RPMI8226 (cell line): ENCODE measurements at regions not wholly inside any gene's neighbourhood (a gene's known extent, or its start where the extent isn't known, plus 50 kb on each side); places are given as distances from the start of the nearest gene placed in this dataset.

Experiments
- DNase-seq: peaks from one replicate; pipeline ENCODE4 v3.0.0-alpha.2; 2015

DNA sequence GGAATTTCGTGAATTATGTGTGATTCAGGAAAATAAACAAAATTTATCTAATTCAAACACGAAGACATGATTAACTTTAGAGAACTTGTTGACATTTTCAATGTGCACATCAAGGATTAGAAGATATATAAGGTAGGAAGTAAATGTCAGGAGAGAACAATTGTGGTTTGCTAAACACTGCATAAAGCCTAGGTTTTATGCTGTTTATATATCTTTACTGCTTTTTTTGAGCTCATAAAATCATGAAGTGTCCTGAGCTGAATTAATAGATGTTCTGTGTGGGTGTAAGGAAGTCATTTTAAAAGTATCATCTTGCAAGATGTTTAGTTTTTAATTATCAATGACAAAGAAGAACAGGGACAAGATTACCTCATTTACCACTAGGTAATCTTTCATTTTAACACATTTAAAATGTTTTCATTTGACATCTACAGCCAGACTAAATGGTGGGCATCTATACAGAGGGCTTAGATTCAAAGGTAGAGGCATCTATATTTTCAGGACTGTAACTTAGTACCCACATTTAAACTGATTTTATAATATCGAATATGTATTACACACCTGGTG, 382.8 kb downstream of the ADAMTS20 start:
- DNase-seq = no peak

- DNase-seq = no peak
Observed at GRCh38 chr12:43167691-43168090, 384.3 kb downstream of the ADAMTS20 start.

GRCh38 chr12:43165351-43165750, 386.7 kb downstream of the ADAMTS20 start:
- DNase-seq = no peak

DNA sequence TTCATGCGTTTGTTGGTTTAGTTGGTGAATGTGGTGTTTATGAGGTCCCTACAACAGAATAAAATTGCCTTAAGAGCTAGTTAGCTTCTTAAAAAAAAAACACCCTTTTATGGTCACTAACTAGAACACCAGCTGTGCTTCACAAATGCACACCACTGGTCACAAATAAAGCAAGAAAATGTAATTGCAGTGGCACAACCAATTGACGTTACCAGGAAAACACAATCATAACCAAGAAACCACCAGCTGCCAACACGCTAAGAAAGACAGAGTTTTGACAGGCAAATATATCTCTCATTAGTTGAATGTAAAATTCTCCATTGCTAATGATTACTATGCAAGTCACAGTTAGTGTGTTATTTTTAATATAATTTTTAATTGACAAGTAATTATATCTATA, 389.9 kb downstream of the ADAMTS20 start:
- no peak for DNase-seq

GRCh38 chr12:43159506-43159905, 392.5 kb downstream of the ADAMTS20 start:
- no peak for DNase-seq

DNA sequence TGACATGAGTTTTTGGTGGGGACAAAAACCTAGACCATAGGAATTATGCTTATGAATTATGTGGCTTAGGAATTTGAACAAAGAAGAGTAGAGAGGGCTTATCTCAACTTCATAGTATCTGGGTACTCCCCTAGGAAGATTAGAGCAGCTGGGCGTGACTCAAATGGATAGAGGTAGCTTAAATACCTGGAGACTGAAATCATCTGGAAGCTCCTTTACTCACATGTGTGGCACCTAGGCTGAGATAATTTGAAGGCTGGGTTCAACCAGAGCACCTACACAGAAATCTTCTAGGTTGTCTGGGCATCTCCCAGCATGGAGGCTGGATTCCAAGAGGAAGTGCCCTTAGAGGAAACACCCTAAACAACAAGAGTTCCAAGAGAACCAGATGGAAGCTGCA, 393.9 kb downstream of the ADAMTS20 start:
- DNase-seq = no peak

DNA sequence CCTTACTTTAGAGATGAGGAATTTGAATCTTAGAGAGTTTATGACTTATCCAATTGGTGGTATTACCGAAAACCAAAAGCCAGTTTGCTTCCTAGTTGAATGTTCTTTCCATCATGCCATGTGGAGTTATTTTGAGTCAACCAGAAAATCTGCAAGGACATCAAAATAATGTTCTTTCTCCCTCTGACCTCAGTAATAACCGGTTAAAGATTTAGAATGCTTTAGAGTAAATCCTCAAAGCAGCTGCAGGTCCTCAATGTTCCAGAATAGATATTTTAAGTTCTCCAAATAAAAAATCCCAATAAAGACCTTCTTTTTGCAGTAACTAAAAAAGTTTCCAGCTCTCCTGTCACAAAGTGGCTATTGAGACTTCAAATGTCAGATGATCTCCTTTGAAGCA, 396.6 kb downstream of the ADAMTS20 start:
- no peak for DNase-seq

DNA sequence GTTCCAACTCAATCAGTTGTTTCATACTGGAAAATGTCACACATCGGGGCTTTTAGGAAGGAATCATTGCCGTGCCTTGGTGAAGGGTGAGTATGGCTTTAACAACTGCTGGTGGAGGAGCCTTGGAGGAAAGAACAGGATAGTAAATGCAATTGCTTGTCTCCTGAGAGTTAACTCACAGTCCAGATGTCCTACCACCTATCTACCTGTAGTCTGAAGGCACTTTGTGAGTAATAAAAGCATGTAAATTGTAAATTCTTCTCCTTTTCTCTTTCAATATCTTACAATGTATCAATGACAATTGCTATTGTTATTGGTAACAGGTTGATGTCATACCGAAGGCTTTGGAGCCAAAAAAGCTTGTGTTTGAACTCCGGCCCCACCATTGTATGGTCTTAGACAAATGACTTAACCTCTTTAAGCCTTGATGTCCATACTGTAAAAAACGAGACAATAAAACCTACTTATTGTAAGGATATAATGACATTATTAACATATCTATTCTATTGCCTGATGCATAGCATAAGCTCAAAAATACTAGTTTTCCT, 397.4 kb downstream of the ADAMTS20 start:
- DNase-seq = no peak

- DNase-seq = no peak
Observed at GRCh38 chr12:43151441-43151981, 400.5 kb downstream of the ADAMTS20 start.

- no peak for DNase-seq
Observed at GRCh38 chr12:43148691-43149090, 403.3 kb downstream of the ADAMTS20 start.

GRCh38 chr12:43147878-43148277, 404.1 kb downstream of the ADAMTS20 start:
- no peak for DNase-seq

DNA sequence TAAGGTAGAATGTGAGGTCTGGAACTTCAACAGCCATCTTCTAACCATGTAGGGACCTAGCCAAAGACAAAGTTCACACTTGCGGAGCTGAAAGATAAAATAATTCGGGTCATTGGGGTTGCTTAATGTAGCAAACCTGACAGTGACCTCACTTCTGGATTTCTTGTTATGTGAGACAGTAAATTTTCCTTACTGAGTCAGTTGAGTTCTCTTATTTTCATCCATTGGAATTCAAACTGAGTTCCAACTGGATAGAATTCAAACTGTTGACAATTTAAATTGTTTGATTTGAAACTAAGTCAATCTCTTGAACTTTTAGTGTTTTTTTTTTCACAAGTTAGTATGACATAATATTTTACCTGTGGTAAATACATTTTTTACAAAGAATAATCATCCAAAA, 406.5 kb downstream of the ADAMTS20 start:
- no peak for DNase-seq

GRCh38 chr12:43143278-43143677, 408.7 kb downstream of the ADAMTS20 start:
- DNase-seq = no peak

GRCh38 chr12:43132291-43132690, 419.7 kb downstream of the ADAMTS20 start:
- no peak for DNase-seq

- DNase-seq = no peak
Observed at GRCh38 chr12:43131301-43131700, 420.7 kb downstream of the ADAMTS20 start.

- no peak for DNase-seq
Observed at GRCh38 chr12:43127886-43128549, 424.0 kb downstream of the ADAMTS20 start.

DNA sequence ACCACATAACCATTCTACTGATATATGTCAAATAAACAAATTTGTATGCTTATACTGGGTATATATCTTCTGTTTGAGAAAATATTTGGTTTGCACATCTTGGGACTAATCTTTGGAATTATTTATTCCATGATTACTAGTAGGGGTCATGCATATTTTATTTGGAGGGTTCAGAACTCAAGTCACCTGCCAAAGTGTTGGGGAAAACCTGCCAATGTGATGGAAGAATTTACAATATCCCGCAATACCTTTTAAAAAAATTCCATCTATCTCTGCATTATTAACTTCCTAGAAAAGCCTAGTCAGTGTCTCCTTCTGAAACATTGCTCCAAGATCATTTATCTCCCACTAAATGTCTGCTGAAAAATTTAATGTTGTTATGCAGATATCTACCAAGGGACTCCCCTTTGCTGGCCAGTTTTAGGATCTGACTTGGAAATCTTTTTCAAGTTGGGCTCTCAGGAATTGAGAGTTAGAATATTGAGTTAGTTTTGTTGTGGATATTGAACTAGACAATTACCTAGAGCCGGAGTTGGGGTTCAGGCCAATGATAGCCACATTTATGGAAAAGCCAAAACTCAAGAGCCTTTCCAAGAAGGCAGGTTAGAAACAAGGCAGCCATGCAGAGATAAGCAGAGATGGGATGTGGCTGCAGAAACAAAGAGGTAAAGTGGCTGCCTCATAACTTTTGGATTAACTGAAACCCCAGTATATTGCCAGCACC, 425.2 kb downstream of the ADAMTS20 start:
- DNase-seq = no peak

GRCh38 chr12:43123461-43123860, 428.5 kb downstream of the ADAMTS20 start:
- no peak for DNase-seq

DNA sequence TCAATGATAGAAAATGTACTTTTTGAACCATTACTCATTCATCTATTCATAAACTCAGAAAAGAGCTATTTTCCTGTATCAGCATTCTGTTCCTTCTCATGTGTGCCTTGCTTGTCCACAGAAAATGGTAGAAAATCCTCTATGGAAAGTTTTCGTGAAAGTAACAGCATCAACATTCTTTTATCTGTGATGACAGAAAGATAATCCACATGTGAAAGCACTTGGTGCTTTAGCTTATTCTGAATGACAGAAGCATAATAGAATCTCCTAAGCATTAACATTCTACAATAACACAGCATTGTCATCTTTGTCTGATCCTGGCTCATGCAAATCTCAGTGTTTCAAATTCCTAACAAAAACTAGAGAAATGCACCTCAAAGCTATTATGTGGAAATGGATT, 431.9 kb downstream of the ADAMTS20 start:
- DNase-seq = no peak

DNA sequence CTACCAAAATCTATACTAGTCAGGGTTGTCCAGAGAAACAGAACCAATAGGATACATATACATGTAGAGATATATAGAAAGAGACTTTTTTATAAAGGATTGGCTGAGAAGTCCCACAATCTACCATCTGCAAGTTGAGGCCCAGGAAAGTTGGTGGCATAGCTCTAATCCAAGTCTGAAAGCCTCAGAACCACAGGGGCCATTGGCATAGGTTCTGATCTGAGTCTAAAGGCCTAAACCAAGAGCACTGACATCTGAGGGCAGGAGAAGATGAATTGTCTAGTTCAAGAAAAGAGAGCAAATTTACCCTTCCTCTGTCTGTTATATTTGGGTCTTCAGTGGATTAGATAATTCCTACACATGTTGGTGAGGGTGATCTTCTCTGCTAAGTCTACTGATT, 433.1 kb downstream of the ADAMTS20 start:
- no peak for DNase-seq

DNA sequence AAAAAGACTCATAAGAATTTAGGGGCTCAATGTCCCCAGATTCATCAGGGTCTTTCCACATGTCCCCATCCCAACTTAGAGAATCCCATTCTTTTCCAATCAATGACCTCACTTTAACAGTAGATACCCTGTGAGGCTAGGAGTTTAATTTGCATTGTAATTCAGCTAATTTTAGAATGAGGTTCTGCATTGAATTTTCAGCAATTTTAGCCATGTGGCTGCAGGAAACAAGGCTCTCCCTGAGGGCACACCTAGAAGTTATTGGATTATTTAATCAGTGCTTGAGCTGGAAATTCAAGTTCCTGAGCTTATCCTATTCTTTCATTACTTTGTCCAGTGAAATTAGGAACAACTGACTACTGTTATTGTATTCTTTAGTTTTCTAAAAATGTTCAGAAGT, 433.8 kb downstream of the ADAMTS20 start:
- DNase-seq = no peak

DNA sequence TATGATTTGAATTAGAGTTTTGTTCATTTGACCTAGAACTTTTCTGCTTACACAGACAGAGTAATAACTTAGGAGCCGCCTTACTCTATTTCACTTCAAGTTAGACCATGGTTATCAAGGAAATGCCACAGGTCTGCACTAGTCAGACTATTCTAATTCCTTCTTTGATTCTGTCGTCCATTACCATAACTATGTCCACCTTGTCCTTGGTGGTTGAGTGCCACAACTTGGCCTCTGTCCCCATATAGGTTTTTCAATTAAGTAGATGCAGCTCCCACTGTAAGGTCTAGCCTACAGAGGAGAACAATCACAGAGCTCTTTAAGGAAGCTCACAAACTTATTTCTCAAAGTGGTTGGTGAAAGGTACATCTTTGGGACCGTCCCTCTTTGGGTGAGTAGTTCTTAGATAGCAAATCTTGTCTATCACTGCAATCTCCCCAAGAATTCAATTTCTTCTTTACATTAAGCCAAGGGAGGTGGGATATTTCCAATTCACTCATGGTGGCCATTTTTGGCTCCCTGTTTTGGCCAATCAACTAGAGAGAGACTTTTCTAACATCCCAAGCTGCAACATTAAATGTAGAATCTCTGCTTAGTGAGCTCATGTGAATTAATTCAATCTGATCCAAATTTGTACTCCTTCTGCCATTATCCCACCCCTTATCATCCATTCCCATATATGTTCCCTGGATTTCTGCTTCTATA, 434.6 kb downstream of the ADAMTS20 start:
- no peak for DNase-seq
